Body of pancreas (tissue), 4 donors: ENCODE measurements at regions not wholly inside any gene's neighbourhood (a gene's known extent, or its start where the extent isn't known, plus 50 kb on each side); places are given as distances from the start of the nearest gene placed in this dataset.

Experiments used
- CTCF ChIP-seq, 7 experiments: fragments of 450-650 bp in 4 of 7; fragments of 200-600 bp in 3 of 7; sonication (generic) in 3 of 7; IDR thresholded peaks; one replicate each; pipeline ENCODE4 v1.5.1; 2016 to 2019; ENCODE audit warnings: antibody characterized with exemption in 7 of 7
- POLR2A ChIP-seq, 3 donors: fragments of 450-650 bp; IDR thresholded peaks; one replicate each; pipeline ENCODE4 v1.6.1; 2016; ENCODE audit warnings: antibody characterized with exemption in 3 of 3, mild to moderate bottlenecking in 2 of 3

- TF ChIP-seq CTCF (IDR thresholded peaks at IDR 0.05) (no peak), POLR2A (IDR thresholded peaks at IDR 0.05) (no peak)
These were observed 1061.6 kb downstream of the HACE1 start for GRCh38 chr6:103798166-103798565.
